ENCODE measurements at regions not wholly inside any gene's neighbourhood (a gene's known extent, or its start where the extent isn't known, plus 50 kb on each side); places are given as distances from the start of the nearest gene placed in this dataset.

GRCh38 chr4:82181789-82182188 lies 192.0 kb downstream of the HNRNPD start:
- TF ChIP-seq SUZ12 (IDR thresholded peaks at IDR 0.05) = no peak
- no peak for TF ChIP-seq SP1 (IDR thresholded peaks at IDR 0.05)
- no peak for TF ChIP-seq LEF1 (IDR thresholded peaks at IDR 0.05; ENCODE audit: borderline replicate concordance)
- no peak for TF ChIP-seq ARNT (IDR thresholded peaks at IDR 0.05)
- no peak for TF ChIP-seq FOXK2 (IDR thresholded peaks at IDR 0.05)
- no peak for TF ChIP-seq NFRKB (IDR thresholded peaks at IDR 0.05)
- TF ChIP-seq TARDBP (IDR thresholded peaks at IDR 0.05) = no peak
- no peak for TF ChIP-seq FOXA1 (IDR thresholded peaks at IDR 0.05)
- no peak for TF ChIP-seq ELF4 (IDR thresholded peaks at IDR 0.05)
- no peak for TF ChIP-seq ZNF384 (IDR thresholded peaks at IDR 0.05)
- no peak for TF ChIP-seq BHLHE40 (IDR thresholded peaks at IDR 0.05; ENCODE audit: borderline replicate concordance)
- TF ChIP-seq, protein P1, sequence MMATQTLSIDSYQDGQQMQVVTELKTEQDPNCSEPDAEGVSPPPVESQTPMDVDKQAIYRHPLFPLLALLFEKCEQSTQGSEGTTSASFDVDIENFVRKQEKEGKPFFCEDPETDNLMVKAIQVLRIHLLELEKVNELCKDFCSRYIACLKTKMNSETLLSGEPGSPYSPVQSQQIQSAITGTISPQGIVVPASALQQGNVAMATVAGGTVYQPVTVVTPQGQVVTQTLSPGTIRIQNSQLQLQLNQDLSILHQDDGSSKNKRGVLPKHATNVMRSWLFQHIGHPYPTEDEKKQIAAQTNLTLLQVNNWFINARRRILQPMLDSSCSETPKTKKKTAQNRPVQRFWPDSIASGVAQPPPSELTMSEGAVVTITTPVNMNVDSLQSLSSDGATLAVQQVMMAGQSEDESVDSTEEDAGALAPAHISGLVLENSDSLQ (IDR thresholded peaks at IDR 0.05) = no peak

Measured in HEK293T (cell line).